ENCODE measurements at regions not wholly inside any gene's neighbourhood (a gene's known extent, or its start where the extent isn't known, plus 50 kb on each side); places are given as distances from the start of the nearest gene placed in this dataset.

- intact Hi-C loops (cut with micrococcal nuclease) = no loop called here
- Mint-ChIP-seq H3K27ac (no peak overlapping the region), H3K4me1 (ENCODE audit: low read depth) (no peaks in the 10 kb centered on the region), H3K27me3 (no peaks in the 10 kb centered on the region), H3K4me3 (no peak overlapping the region), H3K9me3 (peaks cover 17% of the 10 kb centered on the region), H3K36me3 (no peaks in the 10 kb centered on the region)
- POLR2A ChIA-PET = no interaction called here
- no peak for DNase-seq
- CTCF ChIA-PET = no interaction called here
Measured at GRCh38 chr3:65118912-65119499, 431.2 kb upstream of the ADAMTS9 start.

GRCh38 chr3:65114041-65114440, 426.2 kb upstream of the ADAMTS9 start:
- no peak for DNase-seq
- peaks cover 5% of the 10 kb centered on the region for H3K9me3 Mint-ChIP-seq
- intact Hi-C loops (cut with micrococcal nuclease) = no loop called here
- no peaks in the 10 kb centered on the region for H3K27me3 Mint-ChIP-seq
- CTCF ChIA-PET = no interaction called here
- H3K36me3 Mint-ChIP-seq = no peaks in the 10 kb centered on the region
- H3K27ac Mint-ChIP-seq = no peak overlapping the region
- POLR2A ChIA-PET = no interaction called here
- H3K4me3 Mint-ChIP-seq = no peak overlapping the region
- H3K4me1 Mint-ChIP-seq (ENCODE audit: low read depth) = no peaks in the 10 kb centered on the region

- Mint-ChIP-seq H3K4me1 (ENCODE audit: low read depth) (no peaks in the 10 kb centered on the region), H3K27ac (no peak overlapping the region), H3K9me3 (no peaks in the 10 kb centered on the region), H3K4me3 (no peak overlapping the region), H3K27me3 (no peaks in the 10 kb centered on the region), H3K36me3 (no peaks in the 10 kb centered on the region)
- ChIA-PET POLR2A (no interaction called here), CTCF (no interaction called here)
- intact Hi-C loops (cut with micrococcal nuclease) = no loop called here
- no peak for DNase-seq
Measured at GRCh38 chr3:65112751-65113300, 425.0 kb upstream of the ADAMTS9 start.

- H3K36me3 Mint-ChIP-seq = no peaks in the 10 kb centered on the region
- no peak overlapping the region for H3K4me3 Mint-ChIP-seq
- H3K27me3 Mint-ChIP-seq = no peaks in the 10 kb centered on the region
- DNase-seq = no peak
- no peaks in the 10 kb centered on the region for H3K9me3 Mint-ChIP-seq
- no peak overlapping the region for H3K27ac Mint-ChIP-seq
- intact Hi-C loops (cut with micrococcal nuclease) = no loop called here
- no peaks in the 10 kb centered on the region for H3K4me1 Mint-ChIP-seq (ENCODE audit: low read depth)
- CTCF ChIA-PET = no interaction called here
- POLR2A ChIA-PET = no interaction called here
Measured at GRCh38 chr3:65110661-65111060, 422.9 kb upstream of the ADAMTS9 start.

GRCh38 chr3:65109966-65110500, 422.2 kb upstream of the ADAMTS9 start:
- H3K36me3 Mint-ChIP-seq = no peaks in the 10 kb centered on the region
- no peaks in the 10 kb centered on the region for H3K4me1 Mint-ChIP-seq (ENCODE audit: low read depth)
- H3K4me3 Mint-ChIP-seq = no peak overlapping the region
- intact Hi-C loops (cut with micrococcal nuclease) = no loop called here
- ChIA-PET POLR2A (no interaction called here), CTCF (no interaction called here)
- H3K9me3 Mint-ChIP-seq = peaks cover 3% of the 10 kb centered on the region
- H3K27me3 Mint-ChIP-seq = no peaks in the 10 kb centered on the region
- DNase-seq = no peak
- no peak overlapping the region for H3K27ac Mint-ChIP-seq

- H3K4me3 Mint-ChIP-seq = no peak overlapping the region
- no peaks in the 10 kb centered on the region for H3K27me3 Mint-ChIP-seq
- intact Hi-C loops (cut with micrococcal nuclease) = no loop called here
- H3K36me3 Mint-ChIP-seq = no peaks in the 10 kb centered on the region
- DNase-seq = no peak
- ChIA-PET CTCF (no interaction called here), POLR2A (no interaction called here)
- no peaks in the 10 kb centered on the region for H3K4me1 Mint-ChIP-seq (ENCODE audit: low read depth)
- H3K27ac Mint-ChIP-seq = no peak overlapping the region
- peaks cover 7% of the 10 kb centered on the region for H3K9me3 Mint-ChIP-seq
Measured at GRCh38 chr3:65107174-65107573, 419.4 kb upstream of the ADAMTS9 start.

- intact Hi-C loops (cut with micrococcal nuclease) = no loop called here
- no peak for DNase-seq
- no peak overlapping the region for H3K27ac Mint-ChIP-seq
- ChIA-PET POLR2A (no interaction called here), CTCF (no interaction called here)
- no peaks in the 10 kb centered on the region for H3K27me3 Mint-ChIP-seq
- peaks cover 12% of the 10 kb centered on the region for H3K9me3 Mint-ChIP-seq
- no peak overlapping the region for H3K4me3 Mint-ChIP-seq
- no peaks in the 10 kb centered on the region for H3K36me3 Mint-ChIP-seq
- no peaks in the 10 kb centered on the region for H3K4me1 Mint-ChIP-seq (ENCODE audit: low read depth)
Measured at GRCh38 chr3:65101450-65101849, 413.6 kb upstream of the ADAMTS9 start.

- CTCF ChIA-PET = no interaction called here
- H3K27ac Mint-ChIP-seq = no peak overlapping the region
Measured at GRCh38 chr3:65098400-65098799, 410.6 kb upstream of the ADAMTS9 start.

GRCh38 chr3:65096110-65096745, 408.4 kb upstream of the ADAMTS9 start:
- no peaks in the 10 kb centered on the region for H3K36me3 Mint-ChIP-seq
- H3K9me3 Mint-ChIP-seq = peaks cover 5% of the 10 kb centered on the region
- DNase-seq = no peak
- ChIA-PET POLR2A (no interaction called here), CTCF (no interaction called here)
- H3K27me3 Mint-ChIP-seq = no peaks in the 10 kb centered on the region
- no peak overlapping the region for H3K27ac Mint-ChIP-seq
- no peaks in the 10 kb centered on the region for H3K4me1 Mint-ChIP-seq (ENCODE audit: low read depth)
- intact Hi-C loops (cut with micrococcal nuclease) = no loop called here
- H3K4me3 Mint-ChIP-seq = no peak overlapping the region

More at GRCh38 chr3:65098400-65098799, 410.6 kb upstream of the ADAMTS9 start:
- H3K4me1 Mint-ChIP-seq (ENCODE audit: low read depth) = no peaks in the 10 kb centered on the region
- no peaks in the 10 kb centered on the region for H3K36me3 Mint-ChIP-seq
- POLR2A ChIA-PET = no interaction called here
- no peak overlapping the region for H3K4me3 Mint-ChIP-seq
- peaks cover 10% of the 10 kb centered on the region for H3K9me3 Mint-ChIP-seq
- intact Hi-C loops (cut with micrococcal nuclease) = no loop called here
- no peaks in the 10 kb centered on the region for H3K27me3 Mint-ChIP-seq
- no peak for DNase-seq

- Mint-ChIP-seq H3K27ac (no peak overlapping the region), H3K36me3 (no peaks in the 10 kb centered on the region), H3K27me3 (no peaks in the 10 kb centered on the region), H3K4me3 (no peak overlapping the region), H3K4me1 (ENCODE audit: low read depth) (no peaks in the 10 kb centered on the region), H3K9me3 (peaks cover 5% of the 10 kb centered on the region)
- ChIA-PET CTCF (no interaction called here), POLR2A (no interaction called here)
- no peak for DNase-seq
- intact Hi-C loops (cut with micrococcal nuclease) = no loop called here
Measured at GRCh38 chr3:65094723-65095122, 406.9 kb upstream of the ADAMTS9 start.

- intact Hi-C loops (cut with micrococcal nuclease) = no loop called here
- peaks cover 5% of the 10 kb centered on the region for H3K9me3 Mint-ChIP-seq
Measured at GRCh38 chr3:65093641-65094040, 405.8 kb upstream of the ADAMTS9 start.

GRCh38 chr3:65091565-65091964, 403.8 kb upstream of the ADAMTS9 start:
- intact Hi-C loops (cut with micrococcal nuclease) = no loop called here
- POLR2A ChIA-PET = no interaction called here
- Mint-ChIP-seq H3K4me1 (ENCODE audit: low read depth) (no peaks in the 10 kb centered on the region), H3K27me3 (no peaks in the 10 kb centered on the region), H3K36me3 (no peaks in the 10 kb centered on the region), H3K9me3 (peaks cover 5% of the 10 kb centered on the region), H3K4me3 (no peak overlapping the region), H3K27ac (no peak overlapping the region)
- CTCF ChIA-PET = no interaction called here
- no peak for DNase-seq

More at GRCh38 chr3:65093641-65094040, 405.8 kb upstream of the ADAMTS9 start:
- H3K36me3 Mint-ChIP-seq = no peaks in the 10 kb centered on the region
- no peak for DNase-seq
- H3K4me1 Mint-ChIP-seq (ENCODE audit: low read depth) = no peaks in the 10 kb centered on the region
- H3K27ac Mint-ChIP-seq = no peak overlapping the region
- ChIA-PET CTCF (no interaction called here), POLR2A (no interaction called here)
- H3K4me3 Mint-ChIP-seq = no peak overlapping the region
- no peaks in the 10 kb centered on the region for H3K27me3 Mint-ChIP-seq

GRCh38 chr3:65083240-65083639, 395.4 kb upstream of the ADAMTS9 start:
- no peak for DNase-seq
- no peaks in the 10 kb centered on the region for H3K4me1 Mint-ChIP-seq (ENCODE audit: low read depth)
- no peak overlapping the region for H3K27ac Mint-ChIP-seq
- CTCF ChIA-PET = no interaction called here
- intact Hi-C loops (cut with micrococcal nuclease) = no loop called here
- H3K27me3 Mint-ChIP-seq = no peaks in the 10 kb centered on the region
- H3K9me3 Mint-ChIP-seq = peaks cover 3% of the 10 kb centered on the region
- POLR2A ChIA-PET = no interaction called here
- H3K4me3 Mint-ChIP-seq = no peak overlapping the region
- no peaks in the 10 kb centered on the region for H3K36me3 Mint-ChIP-seq

Data from activated CD4-positive, alpha-beta memory T cell treated with anti-CD3 and anti-CD28 coated beads for 36 hours (primary cell).